NCI-H1105 treated with DMSO at 0.1 percent for 48 hours (cell line): ENCODE measurements at regions not wholly inside any gene's neighbourhood (a gene's known extent, or its start where the extent isn't known, plus 50 kb on each side); places are given as distances from the start of the nearest gene placed in this dataset.
"Not testable (repeated sequence)": the region's sequence is repeated elsewhere in the genome, so short reads cannot be mapped to it uniquely, and the experiment has no call there.

Experiments used
- DNase-seq: peaks from one replicate; lab custom pipeline; 2025; lab: John Stamatoyannopoulos, UW

- DNase-seq: no peak
Measured at GRCh38 chr2:187057466-187057865, 208.5 kb upstream of the ZSWIM2 start.

GRCh38 chr2:187056416-187057334, 207.7 kb upstream of the ZSWIM2 start:
- DNase-seq: no peak

GRCh38 chr2:187055463-187055862, 206.5 kb upstream of the ZSWIM2 start:
- peak; percentile 30 for DNase-seq

- no peak for DNase-seq
Measured at GRCh38 chr2:187054501-187055319, 205.7 kb upstream of the ZSWIM2 start.

- DNase-seq: no peak
Measured at GRCh38 chr2:187051350-187051749, 202.4 kb upstream of the ZSWIM2 start.

GRCh38 chr2:187050409-187050998, 201.5 kb upstream of the ZSWIM2 start:
- no peak for DNase-seq

- DNase-seq: no peak
Measured at GRCh38 chr2:187037310-187037709, 188.3 kb upstream of the ZSWIM2 start.

- DNase-seq: no peak
Measured at GRCh38 chr2:187034434-187034833, 185.5 kb upstream of the ZSWIM2 start.

GRCh38 chr2:187024739-187025138, 175.8 kb upstream of the ZSWIM2 start:
- DNase-seq: no peak

GRCh38 chr2:187023996-187024395, 175.0 kb upstream of the ZSWIM2 start:
- DNase-seq: not testable (repeated sequence)

- no peak for DNase-seq
Measured at GRCh38 chr2:187017438-187017837, 168.5 kb upstream of the ZSWIM2 start.

- no peak for DNase-seq
Measured at GRCh38 chr2:187013058-187013457, 164.1 kb upstream of the ZSWIM2 start.

GRCh38 chr2:187011206-187011832, 162.3 kb upstream of the ZSWIM2 start:
- no peak for DNase-seq

GRCh38 chr2:187009483-187010239, 160.7 kb upstream of the ZSWIM2 start:
- DNase-seq: no peak

- DNase-seq: no peak
Measured at GRCh38 chr2:187008111-187008510, 159.1 kb upstream of the ZSWIM2 start.

- DNase-seq: no peak
Measured at GRCh38 chr2:187003611-187004010, 154.6 kb upstream of the ZSWIM2 start.

GRCh38 chr2:187003038-187003554, 154.1 kb upstream of the ZSWIM2 start:
- no peak for DNase-seq

- DNase-seq: no peak
Measured at GRCh38 chr2:187002242-187002641, 153.3 kb upstream of the ZSWIM2 start.

GRCh38 chr2:187001248-187001647, 152.3 kb upstream of the ZSWIM2 start:
- no peak for DNase-seq

- no peak for DNase-seq
Measured at GRCh38 chr2:186995092-186995491, 146.1 kb upstream of the ZSWIM2 start.

GRCh38 chr2:186992597-186992996, 143.6 kb upstream of the ZSWIM2 start:
- no peak for DNase-seq
